Adrenal gland (tissue), 5 donors: ENCODE measurements at regions not wholly inside any gene's neighbourhood (a gene's known extent, or its start where the extent isn't known, plus 50 kb on each side); places are given as distances from the start of the nearest gene placed in this dataset.
"Not testable (repeated sequence)": the region's sequence is repeated elsewhere in the genome, so short reads cannot be mapped to it uniquely, and the experiment has no call there.

Experiments
- CTCF ChIP-seq, 6 experiments: fragments of 450-650 bp in 4 of 6; fragments of 200-600 bp in 2 of 6; sonication (generic) in 1 of 6; IDR thresholded peaks; 1 replicate in 5 of 6; 2 replicates in 1 of 6; pipeline versions ENCODE4 v1.5.1 to v1.8.0; 2016 to 2021; ENCODE audit warnings: antibody characterized with exemption in 6 of 6, mild to moderate bottlenecking in 2 of 6, moderate library complexity in 1 of 6
- POLR2A ChIP-seq, 2 donors: fragments of 450-650 bp; IDR thresholded peaks; one replicate each; pipeline ENCODE4 v1.6.1; 2017; ENCODE audit warnings: antibody characterized with exemption in 2 of 2, mild to moderate bottlenecking in 2 of 2, moderate library complexity in 1 of 2
- donor health status: DM: no; HTN: no; CAD: no.

- TF ChIP-seq POLR2A (IDR thresholded peaks at IDR 0.05), result not testable (repeated sequence)
- peak in 1 of 6 experiments; percentile 15 for TF ChIP-seq CTCF (IDR thresholded peaks at IDR 0.05)
Observed at GRCh38 chr7:150049012-150049655, 175.4 kb downstream of the ATP6V0E2 start.
